GM18867 (cell line): ENCODE measurements at regions not wholly inside any gene's neighbourhood (a gene's known extent, or its start where the extent isn't known, plus 50 kb on each side); places are given as distances from the start of the nearest gene placed in this dataset.

Experiments used
- ATAC-seq: cut with Tn5 transposase; IDR thresholded peaks from one replicate; pipeline ENCODE4 v1.9.1; 2021; ENCODE audit warnings: mild to moderate bottlenecking, moderate library complexity; ENCODE audit not compliant: unreplicated experiment

GRCh38 chr6:138004430-138005287 is 102.6 kb downstream of the PERP start:
- no peak for ATAC-seq

- no peak for ATAC-seq
Measured at GRCh38 chr6:138005846-138006245, 101.4 kb downstream of the PERP start.

- ATAC-seq = no peak
Measured at GRCh38 chr6:138007014-138007472, 100.2 kb downstream of the PERP start.

GRCh38 chr6:138008791-138009190 is 98.4 kb downstream of the PERP start:
- ATAC-seq = no peak

- ATAC-seq = no peak
Measured at GRCh38 chr6:138011413-138011812, 95.8 kb downstream of the PERP start.

GRCh38 chr6:138012682-138013081 is 94.5 kb downstream of the PERP start:
- ATAC-seq = no peak

GRCh38 chr6:138013959-138014358 is 93.3 kb downstream of the PERP start:
- no peak for ATAC-seq

- ATAC-seq = no peak
Measured at GRCh38 chr6:138017166-138017757, 90.0 kb downstream of the PERP start.

- ATAC-seq = no peak
Measured at GRCh38 chr6:138018297-138018696, 88.9 kb downstream of the PERP start.

- no peak for ATAC-seq
Measured at GRCh38 chr6:138025528-138025978, 81.7 kb downstream of the PERP start.

- no peak for ATAC-seq
Measured at GRCh38 chr6:138026342-138026741, 80.9 kb downstream of the PERP start.

GRCh38 chr6:138028893-138029292 is 78.3 kb downstream of the PERP start:
- no peak for ATAC-seq

GRCh38 chr6:138030872-138031271 is 76.3 kb downstream of the PERP start:
- ATAC-seq = peak; percentile 43

GRCh38 chr6:138031417-138031816 is 75.8 kb downstream of the PERP start:
- ATAC-seq = no peak

GRCh38 chr6:138031850-138032249 is 75.4 kb downstream of the PERP start:
- ATAC-seq = no peak

GRCh38 chr6:138032571-138032970 is 74.6 kb downstream of the PERP start:
- no peak for ATAC-seq

- no peak for ATAC-seq
Measured at GRCh38 chr6:138034229-138034628, 73.0 kb downstream of the PERP start.

GRCh38 chr6:138035070-138035469 is 72.1 kb downstream of the PERP start:
- ATAC-seq = no peak

- no peak for ATAC-seq
Measured at GRCh38 chr6:138036111-138036510, 71.1 kb downstream of the PERP start.

- no peak for ATAC-seq
Measured at GRCh38 chr6:138037009-138037504, 70.2 kb downstream of the PERP start.

- no peak for ATAC-seq
Measured at GRCh38 chr6:138038142-138038870, 68.9 kb downstream of the PERP start.
